ENCODE measurements at regions not wholly inside any gene's neighbourhood (a gene's known extent, or its start where the extent isn't known, plus 50 kb on each side); places are given as distances from the start of the nearest gene placed in this dataset.

- TF ChIP-seq HDAC6 (IDR thresholded peaks at IDR 0.05; ENCODE audit: unreplicated experiment) (no peak), KDM1A (IDR thresholded peaks at IDR 0.05; ENCODE audit: borderline replicate concordance) (no peak), WRNIP1 (IDR thresholded peaks at IDR 0.05; ENCODE audit: borderline replicate concordance, low read depth, low read length) (no peak), ATF2 (IDR thresholded peaks at IDR 0.05; ENCODE audit: low read length) (no peak), ZSCAN29 (IDR thresholded peaks at IDR 0.05) (no peak), RELA (IDR thresholded peaks at IDR 0.05; ENCODE audit: borderline replicate concordance, partially characterized antibody) (no peak), PBX3 (IDR thresholded peaks at IDR 0.05; ENCODE audit: insufficient replicate concordance, low read depth, low read length) (no peak), BCLAF1 (IDR thresholded peaks at IDR 0.05) (no peak), ATF3 (IDR thresholded peaks at IDR 0.05; ENCODE audit: borderline replicate concordance, extremely low read depth, low read depth, low read length) (no peak), IKZF1 (conservative IDR thresholded peaks at IDR 0.05) (no peak), ZNF622 (IDR thresholded peaks at IDR 0.05) (no peak)
- TF ChIP-seq, protein P1, sequence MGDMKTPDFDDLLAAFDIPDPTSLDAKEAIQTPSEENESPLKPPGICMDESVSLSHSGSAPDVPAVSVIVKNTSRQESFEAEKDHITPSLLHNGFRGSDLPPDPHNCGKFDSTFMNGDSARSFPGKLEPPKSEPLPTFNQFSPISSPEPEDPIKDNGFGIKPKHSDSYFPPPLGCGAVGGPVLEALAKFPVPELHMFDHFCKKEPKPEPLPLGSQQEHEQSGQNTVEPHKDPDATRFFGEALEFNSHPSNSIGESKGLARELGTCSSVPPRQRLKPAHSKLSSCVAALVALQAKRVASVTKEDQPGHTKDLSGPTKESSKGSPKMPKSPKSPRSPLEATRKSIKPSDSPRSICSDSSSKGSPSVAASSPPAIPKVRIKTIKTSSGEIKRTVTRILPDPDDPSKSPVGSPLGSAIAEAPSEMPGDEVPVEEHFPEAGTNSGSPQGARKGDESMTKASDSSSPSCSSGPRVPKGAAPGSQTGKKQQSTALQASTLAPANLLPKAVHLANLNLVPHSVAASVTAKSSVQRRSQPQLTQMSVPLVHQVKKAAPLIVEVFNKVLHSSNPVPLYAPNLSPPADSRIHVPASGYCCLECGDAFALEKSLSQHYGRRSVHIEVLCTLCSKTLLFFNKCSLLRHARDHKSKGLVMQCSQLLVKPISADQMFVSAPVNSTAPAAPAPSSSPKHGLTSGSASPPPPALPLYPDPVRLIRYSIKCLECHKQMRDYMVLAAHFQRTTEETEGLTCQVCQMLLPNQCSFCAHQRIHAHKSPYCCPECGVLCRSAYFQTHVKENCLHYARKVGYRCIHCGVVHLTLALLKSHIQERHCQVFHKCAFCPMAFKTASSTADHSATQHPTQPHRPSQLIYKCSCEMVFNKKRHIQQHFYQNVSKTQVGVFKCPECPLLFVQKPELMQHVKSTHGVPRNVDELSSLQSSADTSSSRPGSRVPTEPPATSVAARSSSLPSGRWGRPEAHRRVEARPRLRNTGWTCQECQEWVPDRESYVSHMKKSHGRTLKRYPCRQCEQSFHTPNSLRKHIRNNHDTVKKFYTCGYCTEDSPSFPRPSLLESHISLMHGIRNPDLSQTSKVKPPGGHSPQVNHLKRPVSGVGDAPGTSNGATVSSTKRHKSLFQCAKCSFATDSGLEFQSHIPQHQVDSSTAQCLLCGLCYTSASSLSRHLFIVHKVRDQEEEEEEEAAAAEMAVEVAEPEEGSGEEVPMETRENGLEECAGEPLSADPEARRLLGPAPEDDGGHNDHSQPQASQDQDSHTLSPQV (IDR thresholded peaks at IDR 0.05): no peak
- TF ChIP-seq, protein P2, sequence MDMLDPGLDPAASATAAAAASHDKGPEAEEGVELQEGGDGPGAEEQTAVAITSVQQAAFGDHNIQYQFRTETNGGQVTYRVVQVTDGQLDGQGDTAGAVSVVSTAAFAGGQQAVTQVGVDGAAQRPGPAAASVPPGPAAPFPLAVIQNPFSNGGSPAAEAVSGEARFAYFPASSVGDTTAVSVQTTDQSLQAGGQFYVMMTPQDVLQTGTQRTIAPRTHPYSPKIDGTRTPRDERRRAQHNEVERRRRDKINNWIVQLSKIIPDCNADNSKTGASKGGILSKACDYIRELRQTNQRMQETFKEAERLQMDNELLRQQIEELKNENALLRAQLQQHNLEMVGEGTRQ (IDR thresholded peaks at IDR 0.05; ENCODE audit: borderline replicate concordance, low read depth, low read length): no peak
- ChIA-PET RAD21 (ENCODE audit: unreplicated experiment) (no interaction called here), POLR2A (no interaction called here), CTCF (interaction anchor here (0.8 kb wide), 1 partner anchor 402 kb away, joined by 3 read pairs; no protein-coding TSS in a partner anchor), SMC1A (ENCODE audit: uncharacterized antibody, unreplicated experiment) (interaction anchor here (0.7 to 1.7 kb wide), 3 partner anchors 8 to 257 kb away, joined by 3 to 4 read pairs (median 3); no protein-coding TSS in a partner anchor)
- DNase-seq (ENCODE audit: low read depth, low spot score) (no peak), FAIRE-seq (no peak), ATAC-seq (no peak)
- H3K4me1 ChIP-seq (ENCODE audit: control insufficient read depth, insufficient read depth, low read length): no peaks in the 10 kb centered on the region
- 37% methylated on average over 4 of the region's 4 CpGs for WGBS (ENCODE audit: insufficient coverage, insufficient replicate concordance, low lambda C conversion rate, missing lambda C conversion rate)
- no peaks in the 10 kb centered on the region for H3K9me3 ChIP-seq (replicated peaks; ENCODE audit: control insufficient read depth, insufficient read depth, low read length)
- in situ Hi-C loops (cut with MboI) (no loop called here), intact Hi-C loops (cut with micrococcal nuclease; ENCODE audit: unreplicated experiment) (no loop called here)
- no peaks in the 10 kb centered on the region for H3K27me3 ChIP-seq (replicated peaks in 1 of 2; ENCODE audit: control insufficient read depth in 2 of 2, insufficient read depth in 2 of 2, low read length in 1 of 2)
- H4K20me1 ChIP-seq (ENCODE audit: control insufficient read depth, insufficient read depth): no peaks in the 10 kb centered on the region
- H3K4me2 ChIP-seq (ENCODE audit: control insufficient read depth, insufficient read depth): no peak overlapping the region
- BruUV-seq (replicated peaks): no TSS peak
- no peak overlapping the region for H3K9ac ChIP-seq (ENCODE audit: control insufficient read depth, insufficient read depth, low read length)
- no peak overlapping the region; the same call in 1 of the 2 replicates for H2AFZ ChIP-seq (ENCODE audit: control insufficient read depth, low read depth, low read length)
- no peaks in the 10 kb centered on the region for H3K36me3 ChIP-seq (ENCODE audit: control insufficient read depth in 2 of 2, insufficient read depth in 2 of 2, low read length in 1 of 2)
- H3K4me3 ChIP-seq: no peak overlapping the region
- no peaks in the 10 kb centered on the region for H3K79me2 ChIP-seq (ENCODE audit: control insufficient read depth, insufficient read depth, low read length)
- H3K27ac ChIP-seq (ENCODE audit: control insufficient read depth, insufficient read depth): no peak overlapping the region
These were observed 106.7 kb downstream of the FAM174A start for GRCh38 chr5:100641833-100642232.
